Activated CD4-positive, CD25-positive, alpha-beta regulatory T cell treated with anti-CD3 and anti-CD28 coated beads, Interleukin-2, amount 50 U/mL, for 72 hours (primary cell): ENCODE measurements at regions not wholly inside any gene's neighbourhood (a gene's known extent, or its start where the extent isn't known, plus 50 kb on each side); places are given as distances from the start of the nearest gene placed in this dataset.

Source experiments
- DNase-seq: peaks from one replicate; pipeline ENCODE4 v3.0.0; 2021

DNA sequence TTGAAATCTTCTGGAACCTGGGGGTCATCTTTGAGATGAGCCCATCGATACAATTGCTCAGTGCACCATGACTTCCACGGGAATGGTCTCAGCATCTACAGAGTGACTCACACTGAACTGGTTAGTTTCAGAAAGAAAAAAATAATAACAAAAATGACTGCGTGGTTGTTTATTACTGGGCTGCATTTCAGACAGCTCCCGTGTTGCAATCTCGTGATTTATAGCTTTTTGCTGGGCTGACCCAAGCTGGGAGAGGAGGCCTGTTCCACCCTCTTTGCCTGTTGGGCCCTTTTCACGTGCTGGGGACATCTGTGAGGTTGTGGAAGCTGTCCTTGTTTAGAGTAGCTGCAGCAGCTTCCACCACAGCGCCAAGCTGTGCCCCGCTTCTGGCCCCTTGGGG is 225.5 kb downstream of the BMP7 start:
- DNase-seq: no peak

DNA sequence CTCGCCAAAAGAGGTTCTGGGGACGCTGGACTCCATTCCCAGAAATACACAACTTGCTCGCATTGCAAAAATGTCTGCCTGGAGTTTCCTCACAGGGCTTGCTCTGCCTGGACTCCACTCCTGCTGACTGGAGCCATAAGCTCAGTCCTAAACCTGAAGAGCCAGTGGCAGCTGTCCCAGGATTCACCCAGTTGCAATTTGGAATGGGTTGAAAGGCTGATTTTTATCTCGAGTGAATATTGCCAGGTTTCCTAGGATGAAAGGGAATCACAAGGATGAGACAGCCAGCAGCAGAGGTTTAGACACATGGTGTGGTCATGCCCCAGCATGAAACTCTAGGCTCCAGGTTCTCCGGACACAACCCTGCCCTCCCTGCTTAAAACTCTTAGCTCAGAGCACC is 223.3 kb downstream of the BMP7 start:
- no peak for DNase-seq

- DNase-seq: no peak
Observed at GRCh38 chr20:57043669-57044268, 222.7 kb downstream of the BMP7 start.

GRCh38 chr20:57047281-57048026 is 219.0 kb downstream of the BMP7 start:
- DNase-seq: no peak

DNA sequence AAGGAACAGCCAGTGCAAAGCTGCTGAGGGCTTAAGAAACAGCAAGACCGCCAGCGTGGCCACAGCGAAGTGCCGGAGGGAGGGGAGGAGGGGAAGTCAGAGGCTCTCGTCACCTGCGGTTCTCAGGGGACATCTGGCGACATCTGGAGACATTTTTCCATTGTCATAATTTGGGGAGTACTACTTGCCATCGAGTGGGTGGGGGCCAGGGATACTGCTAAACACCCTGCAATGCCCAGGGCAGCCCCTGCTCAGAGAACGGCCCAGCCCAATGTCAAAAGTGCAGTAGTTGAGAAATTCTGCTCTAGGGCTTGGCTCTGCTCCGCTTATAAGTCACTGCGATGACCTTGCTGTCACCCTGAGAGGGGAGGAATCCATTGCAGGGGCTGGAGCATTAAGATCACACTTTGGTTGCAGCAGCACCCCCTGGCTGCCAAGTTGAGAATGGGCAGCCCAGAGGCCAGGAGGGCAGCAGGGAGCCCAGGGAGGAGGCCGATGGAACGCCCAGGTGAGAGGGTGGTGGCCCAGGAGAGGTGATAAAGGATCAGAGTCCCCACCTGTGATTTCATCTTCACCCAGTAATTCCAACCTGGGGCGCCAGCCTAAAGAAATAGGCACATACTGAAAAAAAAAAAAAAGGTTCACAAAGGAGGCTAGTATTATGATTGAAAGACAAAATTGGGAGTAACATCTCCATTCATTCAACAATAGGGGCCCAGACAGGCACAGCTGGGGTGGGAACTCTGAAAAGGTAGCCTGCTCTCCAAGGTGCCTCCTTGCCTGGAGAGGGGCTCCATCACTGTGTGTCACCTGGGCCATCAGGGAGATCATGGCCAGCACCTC is 218.2 kb downstream of the BMP7 start:
- DNase-seq: no peak

DNA sequence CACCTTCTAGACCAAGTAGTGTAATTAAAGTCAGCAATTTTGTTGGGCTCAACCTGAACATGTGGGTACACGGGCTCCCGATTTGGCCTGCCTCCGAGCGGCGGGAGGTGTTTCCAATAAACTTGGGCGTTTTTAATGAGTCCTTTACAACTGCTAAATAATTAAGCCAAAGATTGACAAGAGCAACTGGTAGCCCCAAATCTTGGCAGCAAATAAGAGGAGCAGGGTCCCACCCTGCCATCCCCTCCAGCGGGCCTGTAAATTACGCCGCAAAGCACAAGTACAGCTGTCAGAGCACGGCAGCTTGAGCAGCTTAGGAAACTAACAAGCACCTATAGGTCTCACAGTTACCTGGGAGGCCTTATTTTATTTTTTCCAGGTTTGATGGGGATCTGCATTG is 217.1 kb downstream of the BMP7 start:
- no peak for DNase-seq

- DNase-seq: no peak
Observed at GRCh38 chr20:57051096-57051495, 215.3 kb downstream of the BMP7 start.

DNA sequence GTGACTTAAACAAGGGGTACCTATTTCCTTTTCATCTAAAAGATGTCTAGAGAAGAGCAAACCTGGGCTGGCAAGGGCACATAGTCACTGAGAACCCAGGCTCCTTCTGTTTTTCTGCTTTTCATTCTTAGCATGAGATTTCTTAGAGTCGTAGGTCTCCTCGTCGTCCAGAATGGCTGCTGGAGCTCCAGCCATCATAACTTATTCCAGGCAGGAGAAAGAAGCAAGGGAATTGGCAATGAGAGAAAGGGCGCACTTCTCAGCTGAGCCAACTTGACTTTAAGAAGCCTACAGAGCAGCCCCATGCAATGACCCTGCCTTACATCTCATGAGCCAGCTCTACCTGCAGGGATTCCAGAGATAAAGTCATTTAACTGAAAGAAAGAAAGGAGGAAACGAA is 213.4 kb downstream of the BMP7 start:
- no peak for DNase-seq

GRCh38 chr20:57053793-57054552 is 212.5 kb downstream of the BMP7 start:
- DNase-seq: no peak

DNA sequence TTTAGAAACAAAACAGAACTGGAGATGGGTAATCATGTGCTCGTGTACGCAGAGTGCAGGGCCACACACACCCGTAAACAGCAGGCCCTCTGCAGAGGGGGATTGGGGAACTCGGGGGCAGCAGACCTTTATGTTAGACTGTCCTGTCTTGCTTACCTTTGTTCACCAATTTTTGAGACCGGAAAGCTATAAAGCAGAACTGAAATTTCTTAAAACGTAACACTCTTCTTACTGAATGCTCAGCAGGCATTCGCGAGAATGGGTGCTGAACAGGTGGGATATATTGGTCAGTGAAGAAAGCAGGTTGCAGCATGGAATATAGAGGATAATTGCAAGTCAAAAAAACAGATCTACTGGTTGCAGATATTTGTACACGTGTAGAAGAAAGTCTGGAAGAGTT is 211.1 kb downstream of the BMP7 start:
- DNase-seq: no peak

- DNase-seq: no peak
Observed at GRCh38 chr20:57056651-57057050, 209.8 kb downstream of the BMP7 start.

GRCh38 chr20:57059055-57059596 is 207.3 kb downstream of the BMP7 start:
- no peak for DNase-seq

GRCh38 chr20:57060407-57061050 is 205.9 kb downstream of the BMP7 start:
- no peak for DNase-seq

DNA sequence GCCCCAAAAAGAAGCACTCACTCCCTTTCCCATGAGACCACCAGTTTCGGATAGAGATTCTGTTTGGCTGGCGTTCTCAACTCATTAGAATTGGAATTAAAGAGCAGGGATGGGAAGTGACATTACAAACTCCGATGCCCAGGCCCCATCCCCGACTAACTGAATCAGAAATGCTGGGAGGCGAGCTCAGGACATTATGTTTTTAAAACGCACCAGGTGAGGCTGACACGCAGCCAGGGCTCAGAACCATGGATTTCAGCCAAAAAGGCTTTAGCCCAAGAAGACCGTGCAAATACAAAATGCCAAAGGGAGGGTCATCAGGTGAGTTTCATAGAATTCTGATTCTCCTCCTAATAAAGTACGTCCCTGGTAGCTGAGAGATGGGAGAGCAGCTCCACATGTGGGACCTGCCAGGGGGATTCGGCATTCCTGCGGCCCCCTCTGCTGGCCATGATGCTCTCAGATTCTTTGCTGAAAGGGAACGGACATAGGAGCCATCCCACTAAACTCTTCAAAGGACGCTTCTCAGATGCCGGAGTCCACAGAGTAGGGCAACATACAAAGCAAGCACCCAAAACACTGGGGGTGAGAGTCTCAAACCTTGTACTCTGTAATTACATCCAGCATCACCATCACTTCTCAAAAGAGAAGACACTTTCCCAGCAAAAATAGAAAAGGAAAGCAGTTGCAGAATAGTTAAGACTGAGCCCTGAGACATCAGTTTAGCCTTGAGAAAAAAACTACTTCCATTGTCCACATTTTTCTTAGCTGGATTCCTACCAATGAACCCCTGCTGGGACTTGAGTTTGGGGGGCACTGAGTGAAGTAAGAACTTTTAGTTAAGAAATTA is 205.2 kb downstream of the BMP7 start:
- no peak for DNase-seq

DNA sequence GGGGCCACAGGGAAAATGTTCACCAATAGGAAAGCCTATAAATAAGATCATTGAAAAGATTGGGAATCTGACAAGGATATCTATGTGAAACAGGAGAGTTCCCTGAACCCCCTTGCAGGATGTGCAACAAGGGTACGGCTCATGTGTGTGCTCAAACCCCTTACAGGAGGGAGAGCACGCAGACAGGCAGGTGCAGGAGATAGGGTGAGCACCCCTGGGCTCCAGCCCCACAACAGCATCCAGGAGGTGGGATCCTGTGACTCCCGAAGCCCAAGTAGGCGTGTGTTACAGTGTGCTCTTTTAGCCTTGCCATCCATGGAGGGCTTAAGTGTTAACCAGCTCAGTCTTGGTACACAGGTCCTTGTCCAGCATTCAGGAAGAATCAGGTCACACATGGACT is 204.2 kb downstream of the BMP7 start:
- no peak for DNase-seq

- no peak for DNase-seq
Observed at GRCh38 chr20:57062696-57063270, 203.7 kb downstream of the BMP7 start.

- no peak for DNase-seq
Observed at GRCh38 chr20:57064836-57065235, 201.6 kb downstream of the BMP7 start.

- DNase-seq: no peak
Observed at GRCh38 chr20:57065646-57066045, 200.8 kb downstream of the BMP7 start.

DNA sequence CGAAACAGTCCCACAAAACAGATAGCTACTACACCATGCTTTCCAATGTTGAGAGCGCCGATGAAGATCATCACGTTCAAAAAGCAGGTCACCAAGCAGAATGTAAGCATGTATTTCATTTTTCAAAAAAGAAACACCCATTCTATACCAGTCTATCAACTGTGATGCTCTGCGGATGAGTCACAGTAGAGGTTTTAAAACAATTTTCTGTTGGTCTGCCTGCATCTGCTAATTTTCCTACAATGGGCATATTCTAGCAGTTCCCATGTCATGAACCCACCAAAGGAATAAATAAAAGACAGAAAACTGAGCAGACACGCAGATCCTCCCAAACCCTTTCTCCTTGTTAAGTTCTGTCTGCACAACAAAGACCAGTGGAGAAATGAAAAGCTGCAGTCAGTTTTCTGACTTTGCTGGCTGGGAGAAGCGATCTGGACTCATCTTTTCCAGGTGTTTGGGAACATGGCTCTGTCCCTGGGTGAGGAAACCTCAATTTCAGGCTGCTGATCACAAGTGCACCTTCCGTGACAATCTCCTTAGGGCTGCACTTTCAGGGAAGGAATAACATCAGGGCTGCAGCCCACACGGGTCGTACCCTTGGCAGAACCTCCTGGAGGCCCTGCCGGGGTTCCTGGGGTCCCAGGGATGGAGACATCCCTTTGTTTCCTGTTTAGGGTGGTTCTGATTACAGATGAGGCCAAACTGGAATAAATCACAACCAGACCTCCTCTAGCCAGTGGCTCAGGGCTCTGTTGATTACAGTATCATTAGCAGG is 200.1 kb downstream of the BMP7 start:
- DNase-seq: no peak

DNA sequence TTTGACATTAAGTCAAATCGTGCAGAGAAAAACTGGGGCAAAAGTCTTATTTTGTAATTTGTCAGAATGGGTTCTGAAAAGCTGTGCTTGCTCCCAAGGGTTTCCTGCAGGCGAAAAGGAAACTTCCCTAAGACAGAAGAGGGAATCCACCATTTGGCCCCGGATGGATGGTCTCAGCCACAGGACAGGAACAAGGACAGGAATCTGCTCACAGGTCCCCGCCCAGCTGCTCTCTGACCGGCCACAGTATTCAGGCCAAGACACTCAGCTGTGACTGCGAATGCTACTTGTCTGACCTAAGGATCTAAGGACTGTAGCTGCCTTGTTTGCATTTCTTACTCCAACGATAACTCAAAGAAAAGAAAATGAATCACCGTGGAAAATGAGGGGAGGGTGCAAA is 197.0 kb downstream of the BMP7 start:
- DNase-seq: no peak
